GM18507 (cell line): ENCODE measurements at regions not wholly inside any gene's neighbourhood (a gene's known extent, or its start where the extent isn't known, plus 50 kb on each side); places are given as distances from the start of the nearest gene placed in this dataset.
"Not testable (repeated sequence)": the region's sequence is repeated elsewhere in the genome, so short reads cannot be mapped to it uniquely, and the experiment has no call there.

Experiments
- DNase-seq: peaks from one replicate; pipeline ENCODE4 v3.0.0; 2011; ENCODE audit warnings: low read depth; ENCODE audit not compliant: insufficient read length; ENCODE audit errors: extremely low spot score
- FAIRE-seq: peaks from 2 replicates; lab custom pipeline; 2011; peaks lifted over from hg19 to GRCh38; lab: Jason Lieb, UNC

DNA sequence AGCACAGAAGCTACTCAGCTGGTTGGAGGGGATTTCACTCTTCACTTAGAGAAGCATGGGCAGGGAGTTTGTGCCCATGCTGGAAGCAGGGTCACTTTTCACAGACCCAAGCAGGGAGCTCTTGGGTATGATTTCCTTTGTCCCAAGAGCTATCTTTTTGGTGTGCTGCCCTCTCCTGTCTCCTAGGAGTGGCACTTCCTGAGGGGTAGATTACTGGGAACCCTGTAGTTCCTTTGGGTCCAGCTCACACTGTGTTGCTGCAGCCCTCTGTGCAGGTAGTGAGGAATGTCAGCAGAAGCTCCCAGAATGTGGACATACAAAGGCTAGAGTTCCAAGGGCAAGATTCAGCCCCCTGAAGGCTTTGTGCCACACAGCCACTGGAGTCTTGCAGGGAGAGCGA, 537.1 kb upstream of the ANO3 start:
- FAIRE-seq (no peak), DNase-seq (no peak)

DNA sequence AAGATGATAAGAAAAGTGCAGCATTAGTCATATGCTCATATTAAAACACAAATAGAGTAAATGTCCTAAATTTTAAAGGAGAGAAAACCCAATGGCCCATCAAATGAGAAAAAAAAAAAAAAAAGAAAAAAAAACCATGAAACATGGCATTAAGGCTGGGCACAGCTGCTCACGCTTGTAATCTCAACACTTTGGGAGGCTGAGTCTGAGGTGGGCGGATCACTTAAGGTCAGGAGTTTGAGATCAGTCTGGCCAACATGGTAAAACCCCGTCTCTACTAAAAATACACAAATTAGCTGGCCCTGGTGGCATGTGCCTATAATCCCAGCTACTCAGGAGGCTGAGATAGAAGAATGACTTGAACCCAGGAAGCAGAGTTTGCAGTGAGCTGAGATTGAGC, 515.5 kb upstream of the ANO3 start:
- no peak for FAIRE-seq

GRCh38 chr11:25824688-25825087, 507.2 kb upstream of the ANO3 start:
- DNase-seq (no peak), FAIRE-seq (no peak)

More for the DNA sequence above, 515.5 kb upstream of the ANO3 start:
- DNase-seq, result no peak

DNA sequence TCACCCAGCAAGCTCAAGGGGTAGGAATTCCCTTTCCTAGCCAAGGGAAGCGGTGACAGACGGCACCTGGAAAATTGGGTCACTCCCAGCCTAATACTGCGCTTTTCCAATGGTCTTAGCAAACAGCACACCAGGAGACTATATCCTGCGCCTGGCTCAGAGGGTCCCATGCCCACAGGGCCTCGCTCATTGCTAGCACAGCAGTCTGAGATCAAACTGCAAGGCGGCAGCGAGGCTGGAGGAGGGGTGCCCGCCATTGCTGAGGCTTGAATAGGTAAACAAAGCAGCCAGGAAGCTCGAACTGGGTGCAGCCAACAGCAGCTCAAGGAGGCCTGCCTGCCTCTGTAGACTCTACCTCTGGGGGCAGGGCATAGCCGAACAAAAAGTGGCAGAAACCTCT, 500.4 kb upstream of the ANO3 start:
- not testable (repeated sequence) for FAIRE-seq, DNase-seq

DNA sequence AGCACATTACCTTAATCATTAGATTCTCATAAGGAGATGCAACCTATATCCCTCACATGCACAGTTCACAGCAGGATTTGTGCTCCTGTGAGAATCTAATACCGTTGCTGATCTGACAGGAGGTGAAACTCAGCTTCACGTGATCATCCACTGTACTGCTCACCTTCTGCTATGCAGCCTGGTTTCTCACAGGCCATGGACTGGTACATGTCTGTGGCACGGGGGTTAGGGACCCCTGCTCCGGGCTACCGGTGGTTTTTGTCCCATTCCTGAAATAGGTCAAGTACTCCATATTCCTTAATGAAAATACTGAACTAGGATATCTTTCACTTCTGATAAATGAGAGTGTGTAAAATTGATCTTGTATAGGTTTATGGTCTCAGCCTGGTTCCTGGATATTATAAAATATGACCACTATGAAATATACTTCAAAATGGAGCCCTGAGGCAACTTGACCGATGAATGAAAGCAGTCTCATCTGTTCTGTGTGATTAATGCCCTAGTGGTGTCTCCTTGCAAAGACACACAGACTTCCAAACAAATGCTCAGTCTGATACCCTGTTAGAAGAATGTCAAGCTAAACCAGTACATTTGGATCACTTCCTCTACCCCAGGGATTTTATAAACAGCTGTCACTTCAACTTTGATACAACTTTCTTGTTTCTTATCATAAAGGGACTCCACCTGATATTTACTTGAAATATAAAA, 492.9 kb upstream of the ANO3 start:
- FAIRE-seq (no peak), DNase-seq (no peak)

DNA sequence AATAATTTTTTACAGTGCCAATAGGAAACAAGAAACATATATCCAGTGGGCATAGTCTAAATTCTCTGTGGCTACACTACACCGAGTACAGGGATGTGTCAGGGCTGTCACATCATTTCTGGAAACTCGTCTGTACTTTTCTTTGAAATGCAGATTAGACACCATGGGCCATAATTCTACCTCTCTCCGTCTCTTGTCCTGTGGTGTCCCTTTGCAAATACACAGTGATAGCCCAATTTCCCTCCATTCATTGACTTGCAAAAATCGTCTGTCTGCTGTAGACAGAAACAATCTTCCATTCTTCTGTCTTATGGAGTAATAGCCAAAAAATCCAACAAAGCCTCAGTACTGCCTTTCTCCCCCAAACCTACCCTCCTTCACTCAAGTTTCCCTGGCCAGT, 487.1 kb upstream of the ANO3 start:
- DNase-seq (no peak), FAIRE-seq (no peak)

GRCh38 chr11:25855916-25856315, 476.0 kb upstream of the ANO3 start:
- FAIRE-seq, result no peak
- no peak for DNase-seq

GRCh38 chr11:25859776-25860175, 472.2 kb upstream of the ANO3 start:
- DNase-seq (no peak), FAIRE-seq (no peak)

DNA sequence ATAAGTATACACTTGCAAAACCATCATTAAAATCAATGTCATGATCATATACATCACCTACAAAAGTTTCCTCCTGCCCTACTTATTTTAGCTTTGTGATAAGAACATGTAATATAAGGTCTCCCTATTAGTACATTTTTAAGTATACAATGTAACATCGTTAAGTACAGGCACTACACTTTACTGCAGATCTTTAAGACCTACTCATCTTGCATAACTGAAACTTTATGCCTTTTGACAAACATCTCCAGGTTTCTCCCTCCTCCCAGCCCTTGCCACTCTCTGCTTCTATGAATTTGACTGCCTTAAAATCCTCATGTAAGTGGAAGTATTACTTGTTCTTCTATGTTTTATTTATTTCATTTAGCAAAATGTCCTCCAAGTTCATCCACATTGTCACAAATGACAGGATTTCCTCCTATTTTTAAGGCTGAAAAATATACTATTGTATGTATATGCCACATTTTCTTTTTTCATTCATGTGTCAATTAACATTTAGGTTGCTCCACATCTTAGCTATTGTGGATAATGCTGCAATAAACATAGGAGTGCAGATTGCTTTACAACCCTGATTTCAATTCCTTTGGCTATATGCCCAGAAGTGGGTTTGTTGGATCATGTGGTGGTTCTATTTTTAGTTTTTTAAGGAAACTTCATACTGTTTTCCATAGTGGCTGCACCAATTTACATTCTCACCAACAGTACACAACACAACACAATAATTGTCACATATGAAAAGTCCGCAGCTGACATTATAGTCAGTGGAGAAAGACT, 471.1 kb upstream of the ANO3 start:
- DNase-seq, result no peak
- no peak for FAIRE-seq

GRCh38 chr11:25862159-25862558, 469.8 kb upstream of the ANO3 start:
- no peak for FAIRE-seq
- DNase-seq, result no peak

DNA sequence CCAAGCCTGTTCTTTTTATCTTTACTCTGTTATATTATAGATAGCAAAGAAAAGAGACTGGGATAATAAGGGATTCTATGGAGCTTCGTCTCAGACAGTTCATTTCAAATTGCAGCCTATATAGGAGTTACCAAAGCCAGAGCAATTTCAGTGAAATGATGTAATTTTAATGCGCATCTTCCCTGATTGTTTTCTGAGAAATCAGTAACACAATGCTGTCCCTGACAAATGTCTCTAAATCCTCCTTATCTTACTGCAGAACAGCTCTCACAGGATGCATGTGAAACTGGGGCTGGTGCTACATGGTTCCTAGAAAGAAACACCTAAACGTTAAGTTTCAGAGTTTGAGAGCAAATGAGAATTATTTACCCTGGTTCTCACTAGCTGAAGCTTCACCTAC, 467.9 kb upstream of the ANO3 start:
- DNase-seq, result no peak
- FAIRE-seq, result no peak

GRCh38 chr11:25876456-25876965, 455.4 kb upstream of the ANO3 start:
- DNase-seq (no peak), FAIRE-seq (no peak)

- no peak for FAIRE-seq
- no peak for DNase-seq
These were observed 445.9 kb upstream of the ANO3 start for GRCh38 chr11:25886036-25886435.

DNA sequence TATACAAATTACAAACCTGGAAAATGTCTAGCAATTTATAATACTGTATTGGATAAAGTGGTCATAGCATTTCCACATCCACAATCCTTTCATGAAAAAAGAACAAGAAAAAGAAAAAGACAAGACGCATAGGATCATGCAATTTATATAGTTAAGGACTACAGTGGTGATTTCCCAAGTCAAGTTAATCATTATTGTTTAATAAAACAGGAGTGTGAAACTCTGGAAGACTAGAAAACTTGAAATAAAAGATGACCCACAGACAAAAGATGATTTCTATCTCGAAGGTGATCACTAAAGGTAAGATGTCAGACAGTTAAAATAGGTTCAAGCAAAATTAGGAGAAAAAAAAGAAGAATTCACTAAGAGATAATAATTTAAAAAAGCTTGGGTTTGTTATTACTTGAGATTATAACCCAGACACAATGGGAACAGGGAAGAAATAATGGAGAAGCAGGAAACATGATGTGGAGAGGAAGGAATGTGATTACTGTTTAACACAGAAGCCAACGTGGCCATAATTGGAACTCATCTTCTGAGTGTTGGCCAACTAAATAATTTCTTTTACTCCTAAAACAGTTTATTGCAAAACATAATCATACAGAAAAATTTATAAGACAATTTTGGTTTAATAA, 441.2 kb upstream of the ANO3 start:
- DNase-seq (no peak), FAIRE-seq (no peak)

DNA sequence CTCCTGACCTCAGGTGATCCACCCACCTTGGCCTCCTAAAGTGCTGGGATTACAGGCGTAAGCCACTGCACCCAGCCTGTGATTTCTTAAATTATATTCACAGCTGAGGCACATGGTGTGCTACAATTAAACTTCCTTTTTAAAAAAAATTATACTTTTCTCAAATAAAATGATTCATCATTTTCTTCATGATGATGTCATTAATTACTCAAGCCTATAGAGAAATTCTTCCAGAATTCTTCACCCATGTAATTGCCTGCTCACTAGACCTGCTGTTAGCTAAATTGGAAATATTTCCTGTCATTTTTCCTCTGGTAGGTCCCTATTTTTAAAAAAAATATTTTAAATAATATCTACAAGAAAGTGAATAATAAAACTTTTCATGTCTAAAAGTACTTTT, 440.0 kb upstream of the ANO3 start:
- no peak for FAIRE-seq
- no peak for DNase-seq

GRCh38 chr11:25899617-25900160, 432.2 kb upstream of the ANO3 start:
- no peak for FAIRE-seq

DNA sequence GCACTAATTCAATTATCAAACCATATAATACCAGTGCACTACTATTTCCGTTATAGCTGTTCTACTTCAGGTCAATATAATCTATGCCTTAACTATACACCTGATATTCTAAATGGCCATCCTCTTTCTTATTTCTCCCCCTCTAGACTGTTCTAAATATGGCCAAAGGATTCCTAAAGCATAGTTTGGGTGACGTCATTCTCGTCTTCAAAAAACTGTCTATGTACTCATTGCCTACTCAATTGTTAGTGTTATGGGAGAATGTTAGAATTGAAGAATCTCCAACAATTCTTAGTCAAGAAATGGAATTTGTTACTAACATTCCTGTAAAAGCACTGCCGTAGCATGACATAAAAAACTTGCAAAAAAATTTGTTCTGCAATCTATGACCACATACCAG, 431.1 kb upstream of the ANO3 start:
- FAIRE-seq (no peak), DNase-seq (no peak)

More at GRCh38 chr11:25899617-25900160, 432.2 kb upstream of the ANO3 start:
- DNase-seq, result no peak

GRCh38 chr11:25901415-25901814, 430.5 kb upstream of the ANO3 start:
- no peak for FAIRE-seq
- no peak for DNase-seq

GRCh38 chr11:25902476-25902875, 429.5 kb upstream of the ANO3 start:
- DNase-seq, result no peak
- FAIRE-seq, result no peak

DNA sequence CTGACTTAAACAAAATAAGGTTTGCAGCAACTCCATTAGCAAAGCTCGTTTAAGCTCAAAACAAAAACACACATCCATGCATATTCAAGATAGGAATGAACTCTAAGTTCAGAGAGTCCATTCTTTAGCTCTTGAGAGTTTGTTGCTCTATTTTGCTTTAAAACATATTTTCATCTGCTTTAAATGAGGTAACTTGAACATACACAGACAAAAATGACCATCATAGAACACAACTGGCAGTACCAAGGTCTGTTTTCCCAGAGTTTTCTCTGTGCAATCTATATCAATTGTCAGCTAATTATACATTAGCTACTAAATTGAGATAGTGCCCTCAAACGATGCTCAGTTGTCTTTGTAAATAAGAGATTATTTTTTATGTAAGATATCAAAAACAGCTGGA, 423.2 kb upstream of the ANO3 start:
- DNase-seq, result no peak
- FAIRE-seq, result no peak
